ENCODE measurements at regions not wholly inside any gene's neighbourhood (a gene's known extent, or its start where the extent isn't known, plus 50 kb on each side); places are given as distances from the start of the nearest gene placed in this dataset.

- no peak for TF ChIP-seq ZNF592 (IDR thresholded peaks at IDR 0.05)
- no peak for TF ChIP-seq CBX3 (IDR thresholded peaks at IDR 0.05; ENCODE audit: borderline replicate concordance, low read depth)
- TF ChIP-seq TBL1XR1 (IDR thresholded peaks at IDR 0.05; ENCODE audit: low read depth, low read length), result no peak
Measured at GRCh38 chr5:1706021-1706420, 93.6 kb downstream of the MRPL36 start (continued).

- no peak overlapping the region for H3K4me2 ChIP-seq (ENCODE audit: control insufficient read depth, insufficient read depth)
- 26% methylated on average over 7 of the region's 7 CpGs for WGBS (ENCODE audit: insufficient coverage, insufficient replicate concordance, low lambda C conversion rate, missing lambda C conversion rate)
- H3K9ac ChIP-seq (ENCODE audit: control insufficient read depth, insufficient read depth, low read length), result no peak overlapping the region
- BruUV-seq (replicated peaks), result no TSS peak
- in situ Hi-C loops (cut with MboI) (no loop called here), intact Hi-C loops (cut with micrococcal nuclease; ENCODE audit: unreplicated experiment) (no loop called here)
- H3K79me2 ChIP-seq (ENCODE audit: control insufficient read depth, insufficient read depth, low read length), result no peaks in the 10 kb centered on the region
- H3K27ac ChIP-seq (ENCODE audit: control insufficient read depth, insufficient read depth), result no peak overlapping the region
- RAD21 ChIA-PET (ENCODE audit: unreplicated experiment), result no interaction called here
- SMC1A ChIA-PET (ENCODE audit: uncharacterized antibody, unreplicated experiment), result no interaction called here
- ATAC-seq, result no peak
- H3K4me1 ChIP-seq (ENCODE audit: control insufficient read depth, insufficient read depth, low read length), result no peaks in the 10 kb centered on the region
- H3K36me3 ChIP-seq (ENCODE audit: control insufficient read depth in 2 of 2, insufficient read depth in 2 of 2, low read length in 1 of 2), result no peaks in the 10 kb centered on the region
- H3K4me3 ChIP-seq, result no peak overlapping the region
- DNase-seq (ENCODE audit: low read depth, low spot score), result no peak
- no peaks in the 10 kb centered on the region for H4K20me1 ChIP-seq (ENCODE audit: control insufficient read depth, insufficient read depth)
- H3K27me3 ChIP-seq (replicated peaks in 1 of 2; ENCODE audit: control insufficient read depth in 2 of 2, insufficient read depth in 2 of 2, low read length in 1 of 2), result peaks cover 0 to 2% of the 10 kb centered on the region in 2 experiments; a peak in 3 of 4 replicates
- CTCF ChIA-PET, result interaction anchor here (1.5 kb wide), 1 partner anchor 49 kb away, joined by 3 read pairs; no protein-coding TSS in a partner anchor
- POLR2A ChIA-PET, result no interaction called here
- H3K9me3 ChIP-seq (replicated peaks; ENCODE audit: control insufficient read depth, insufficient read depth, low read length), result no peaks in the 10 kb centered on the region
- FAIRE-seq, result no peak
- no peak overlapping the region for H2AFZ ChIP-seq (ENCODE audit: control insufficient read depth, low read depth, low read length)
- TF ChIP-seq SP1 (IDR thresholded peaks at IDR 0.05; ENCODE audit: low read depth, low read length) (no peak), IKZF2 (IDR thresholded peaks at IDR 0.05) (no peak), MXI1 (IDR thresholded peaks at IDR 0.05; ENCODE audit: low read depth, low read length) (no peak), E2F8 (IDR thresholded peaks at IDR 0.05; ENCODE audit: low read depth, partially characterized antibody) (no peak), PAX5 (IDR thresholded peaks at IDR 0.05; ENCODE audit: borderline replicate concordance, low read depth, low read length) (no peak)
Measured at GRCh38 chr5:1704676-1705075, 95.0 kb downstream of the MRPL36 start.

All from GM12878 (cell line).